ENCODE measurements at regions not wholly inside any gene's neighbourhood (a gene's known extent, or its start where the extent isn't known, plus 50 kb on each side); places are given as distances from the start of the nearest gene placed in this dataset.

- no peak for TF ChIP-seq TRIM22 (IDR thresholded peaks at IDR 0.05)
- TF ChIP-seq ZNF556 (CRISPR knock-in tag; IDR thresholded peaks at IDR 0.05; ENCODE audit: borderline replicate concordance): no peak
- TF ChIP-seq CC2D1A (CRISPR knock-in tag; IDR thresholded peaks at IDR 0.05): no peak
- TF ChIP-seq CTCF (CRISPR knock-in tag; IDR thresholded peaks at IDR 0.05): no peak
- no peak for TF ChIP-seq POLR2AphosphoS5 (IDR thresholded peaks at IDR 0.05; ENCODE audit: low read depth, low read length)
- no peak for TF ChIP-seq POLR2A (IDR thresholded peaks at IDR 0.05; ENCODE audit: insufficient read depth in 1 of 2, low read depth in 2 of 2, low read length in 2 of 2)
- no peak for TF ChIP-seq JUND (CRISPR knock-in tag; IDR thresholded peaks at IDR 0.05)
- no peak for TF ChIP-seq NR3C1 (CRISPR knock-in tag; IDR thresholded peaks at IDR 0.05)
- TF ChIP-seq BRD4 (CRISPR knock-in tag; IDR thresholded peaks at IDR 0.05): no peak
- TF ChIP-seq ZBTB7B (CRISPR knock-in tag; IDR thresholded peaks at IDR 0.05): no peak
Measured at GRCh38 chr18:11391661-11392060, 217.7 kb upstream of the SLC35G4 start.
